ENCODE measurements at regions not wholly inside any gene's neighbourhood (a gene's known extent, or its start where the extent isn't known, plus 50 kb on each side); places are given as distances from the start of the nearest gene placed in this dataset.

DNA sequence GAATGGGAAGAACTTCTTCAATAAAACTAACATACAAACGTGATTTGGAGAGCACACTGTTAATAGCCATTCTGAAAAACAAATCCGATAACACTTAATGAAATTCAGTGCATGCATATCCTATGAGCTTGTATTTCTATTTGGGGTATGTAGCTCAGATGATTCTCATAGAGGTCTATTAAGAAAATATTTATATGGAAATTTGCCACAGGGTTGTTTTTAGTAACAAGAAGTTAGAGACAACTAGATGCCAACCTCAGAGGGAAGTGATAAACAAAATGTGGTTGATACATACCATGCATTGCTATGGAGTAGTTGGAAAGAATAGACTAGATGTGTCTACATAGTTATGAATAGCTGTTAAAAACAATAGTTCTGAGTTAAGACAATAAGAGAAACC, 395.8 kb upstream of the MAGEB18 start:
- no peak overlapping the region for H2AK5ac ChIP-seq (ENCODE audit: low read depth, low read length)
- DNase-seq (no peak), ATAC-seq (ENCODE audit: low read depth) (no peak)
- H3K79me1 ChIP-seq (ENCODE audit: low read depth in 1 of 2, low read length in 2 of 2), result no peaks in the 10 kb centered on the region
- no peak overlapping the region for H3K27ac ChIP-seq (ENCODE audit: insufficient read depth, low read length)
- H4K91ac ChIP-seq (ENCODE audit: insufficient read depth, low read depth, low read length), result no peak overlapping the region
- in situ Hi-C loops (cut with MboI; ENCODE audit: low sequenced_read_pairs), result no loop called here
- H2BK15ac ChIP-seq (ENCODE audit: low read depth, low read length), result no peak overlapping the region
- no peak overlapping the region for H3K14ac ChIP-seq (replicated peaks; ENCODE audit: low read depth, low read length)
- BruUV-seq (replicated peaks), result no TSS peak
- POLR2A ChIA-PET (ENCODE audit: unreplicated experiment), result no interaction called here
- no peak overlapping the region for H2AFZ ChIP-seq (replicated peaks; ENCODE audit: low read length, poor library complexity)
- H3K4me3 ChIP-seq (ENCODE audit: insufficient read depth, low read depth, low read length), result no peak overlapping the region
- no peak overlapping the region for H2BK5ac ChIP-seq (ENCODE audit: low read depth, low read length, poor library complexity, severe bottlenecking)
- no peak overlapping the region for H4K8ac ChIP-seq (ENCODE audit: low read depth in 2 of 2, low read length in 2 of 2)
- H3K36me3 ChIP-seq (ENCODE audit: control insufficient read depth, insufficient read depth, low read length), result no peaks in the 10 kb centered on the region
- H2BK120ac ChIP-seq (ENCODE audit: low read depth, low read length), result no peak overlapping the region
- H3K9me1 ChIP-seq (ENCODE audit: insufficient read depth, low read length), result no peaks in the 10 kb centered on the region
- TF ChIP-seq RCOR1 (IDR thresholded peaks at IDR 0.05; ENCODE audit: insufficient replicate concordance, low read length) (no peak), MXI1 (IDR thresholded peaks at IDR 0.05; ENCODE audit: borderline replicate concordance, low read depth, low read length) (no peak), MAZ (IDR thresholded peaks at IDR 0.05; ENCODE audit: borderline replicate concordance, low read depth, low read length) (no peak), RFX5 (IDR thresholded peaks at IDR 0.05; ENCODE audit: low read depth, low read length) (no peak), CEBPB (IDR thresholded peaks at IDR 0.05; ENCODE audit: low read depth, low read length) (no peak), NFE2L2 (IDR thresholded peaks at IDR 0.05; ENCODE audit: low read depth, low read length) (no peak), FOS (IDR thresholded peaks at IDR 0.05; ENCODE audit: low read depth, low read length) (no peak), CHD1 (IDR thresholded peaks at IDR 0.05; ENCODE audit: low read depth, low read length) (no peak), MAFK (IDR thresholded peaks at IDR 0.05; ENCODE audit: low read depth, low read length) (no peak), BHLHE40 (IDR thresholded peaks at IDR 0.05; ENCODE audit: low read depth, low read length) (no peak), POLR2A (IDR thresholded peaks at IDR 0.05; ENCODE audit: low read depth, low read length) (no peak), RAD21 (IDR thresholded peaks at IDR 0.05; ENCODE audit: low read length) (no peak)
- TF ChIP-seq, protein P1, sequence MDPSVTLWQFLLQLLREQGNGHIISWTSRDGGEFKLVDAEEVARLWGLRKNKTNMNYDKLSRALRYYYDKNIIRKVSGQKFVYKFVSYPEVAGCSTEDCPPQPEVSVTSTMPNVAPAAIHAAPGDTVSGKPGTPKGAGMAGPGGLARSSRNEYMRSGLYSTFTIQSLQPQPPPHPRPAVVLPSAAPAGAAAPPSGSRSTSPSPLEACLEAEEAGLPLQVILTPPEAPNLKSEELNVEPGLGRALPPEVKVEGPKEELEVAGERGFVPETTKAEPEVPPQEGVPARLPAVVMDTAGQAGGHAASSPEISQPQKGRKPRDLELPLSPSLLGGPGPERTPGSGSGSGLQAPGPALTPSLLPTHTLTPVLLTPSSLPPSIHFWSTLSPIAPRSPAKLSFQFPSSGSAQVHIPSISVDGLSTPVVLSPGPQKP (IDR thresholded peaks at IDR 0.05; ENCODE audit: borderline replicate concordance, low read depth, low read length), result no peak
- TF ChIP-seq, protein P2, sequence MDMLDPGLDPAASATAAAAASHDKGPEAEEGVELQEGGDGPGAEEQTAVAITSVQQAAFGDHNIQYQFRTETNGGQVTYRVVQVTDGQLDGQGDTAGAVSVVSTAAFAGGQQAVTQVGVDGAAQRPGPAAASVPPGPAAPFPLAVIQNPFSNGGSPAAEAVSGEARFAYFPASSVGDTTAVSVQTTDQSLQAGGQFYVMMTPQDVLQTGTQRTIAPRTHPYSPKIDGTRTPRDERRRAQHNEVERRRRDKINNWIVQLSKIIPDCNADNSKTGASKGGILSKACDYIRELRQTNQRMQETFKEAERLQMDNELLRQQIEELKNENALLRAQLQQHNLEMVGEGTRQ (IDR thresholded peaks at IDR 0.05; ENCODE audit: low read depth, low read length), result no peak
- H4K20me1 ChIP-seq (ENCODE audit: insufficient read depth, low read length), result no peaks in the 10 kb centered on the region
- no peaks in the 10 kb centered on the region for H3K9me3 ChIP-seq (ENCODE audit: control insufficient read depth, insufficient read depth, low read length)
- H2AK9ac ChIP-seq (replicated peaks; ENCODE audit: low read depth, low read length, poor library complexity), result no peak overlapping the region
- H4K5ac ChIP-seq (ENCODE audit: low read depth, low read length), result no peak overlapping the region
- intact Hi-C loops (cut with micrococcal nuclease), result no loop called here
- WGBS, 2 experiments (ENCODE audit: extremely low coverage in 2 of 2, insufficient read length in 1 of 2), result no CpG with 5 or more reads among the region's 2 CpGs
- no peak overlapping the region for H3K4me2 ChIP-seq (ENCODE audit: low read depth, low read length)
- dilution Hi-C loops (cut with HindIII; ENCODE audit: low sequenced_read_pairs, unreplicated experiment), result no loop called here
- H3K56ac ChIP-seq (ENCODE audit: extremely low read depth, insufficient read depth, low read length), result no peak overlapping the region
- H3K9ac ChIP-seq (ENCODE audit: low read depth, low read length), result no peak overlapping the region
- no peak overlapping the region for H3K18ac ChIP-seq (ENCODE audit: low read depth, low read length)
- H3K4ac ChIP-seq (ENCODE audit: low read depth, low read length), result no peak overlapping the region
- no peak overlapping the region for H2BK20ac ChIP-seq (ENCODE audit: low read depth, low read length)
- no peak overlapping the region for H3K23ac ChIP-seq (ENCODE audit: low read depth, low read length)
- H3K4me1 ChIP-seq (ENCODE audit: control insufficient read depth, insufficient read depth, low read length), result no peaks in the 10 kb centered on the region
- no peaks in the 10 kb centered on the region for H3K27me3 ChIP-seq (ENCODE audit: control insufficient read depth, insufficient read depth, low read length)
- CTCF ChIA-PET, result no interaction called here

Measured in IMR-90 (cell line).